ENCODE measurements at regions not wholly inside any gene's neighbourhood (a gene's known extent, or its start where the extent isn't known, plus 50 kb on each side); places are given as distances from the start of the nearest gene placed in this dataset.

- Histone ChIP-seq H3K4me3 (no peak overlapping the region), H3K36me3 (no peaks in the 10 kb centered on the region), H3K4me1 (peaks cover 0 to 3% (median 0%) of the 10 kb centered on the region in 4 donors), H3K27me3 (no peaks in the 10 kb centered on the region), H3K27ac (no peak overlapping the region), H3K9me3 (no peaks in the 10 kb centered on the region)
- no peak for DNase-seq (ENCODE audit: low spot score in 2 of 2)
- WGBS, 2 donors: 50 to 75% methylated on average over 1 of the region's 1 CpG
- no peak for TF ChIP-seq CTCF (IDR thresholded peaks at IDR 0.05)
- no peak for TF ChIP-seq POLR2A (IDR thresholded peaks at IDR 0.05)
- TF ChIP-seq EP300 (IDR thresholded peaks at IDR 0.05): no peak
These were observed 150.4 kb upstream of the HMGN3 start for GRCh38 chr6:79384845-79385244.

GRCh38 chr6:79378957-79379356 lies 144.5 kb upstream of the HMGN3 start:
- Histone ChIP-seq H3K36me3 (no peaks in the 10 kb centered on the region), H3K27me3 (no peaks in the 10 kb centered on the region), H3K4me1 (peaks cover 0 to 11% (median 0%) of the 10 kb centered on the region in 4 donors), H3K27ac (no peak overlapping the region), H3K4me3 (no peak overlapping the region), H3K9me3 (no peaks in the 10 kb centered on the region)
- TF ChIP-seq EP300 (IDR thresholded peaks at IDR 0.05) (no peak), CTCF (IDR thresholded peaks at IDR 0.05) (no peak), POLR2A (IDR thresholded peaks at IDR 0.05) (no peak)
- no peak for DNase-seq (ENCODE audit: low spot score in 2 of 2)
- WGBS, 2 donors: 95 to 97% methylated on average over 5 of the region's 5 CpGs

- DNase-seq (ENCODE audit: low spot score in 2 of 2): no peak
- Histone ChIP-seq H3K27ac (no peak overlapping the region), H3K27me3 (no peaks in the 10 kb centered on the region)
These were observed 143.4 kb upstream of the HMGN3 start for GRCh38 chr6:79377888-79378348.

GRCh38 chr6:79377047-79377446 lies 142.6 kb upstream of the HMGN3 start:
- no peaks in the 10 kb centered on the region for H3K36me3 ChIP-seq
- no peak overlapping the region for H3K4me3 ChIP-seq
- no peak overlapping the region for H3K27ac ChIP-seq
- TF ChIP-seq EP300 (IDR thresholded peaks at IDR 0.05) (no peak), CTCF (IDR thresholded peaks at IDR 0.05) (no peak), POLR2A (IDR thresholded peaks at IDR 0.05) (no peak)
- H3K27me3 ChIP-seq: no peaks in the 10 kb centered on the region
- no peaks in the 10 kb centered on the region for H3K9me3 ChIP-seq
- peaks cover 0 to 11% (median 0%) of the 10 kb centered on the region in 4 donors for H3K4me1 ChIP-seq
- no peak for DNase-seq (ENCODE audit: low spot score in 2 of 2)
- WGBS, 2 donors: 27 to 34% methylated on average over 1 of the region's 1 CpG

More at GRCh38 chr6:79377888-79378348, 143.4 kb upstream of the HMGN3 start:
- Histone ChIP-seq H3K4me3 (no peak overlapping the region), H3K36me3 (no peaks in the 10 kb centered on the region), H3K9me3 (no peaks in the 10 kb centered on the region), H3K4me1 (peaks cover 0 to 11% (median 0%) of the 10 kb centered on the region in 4 donors)
- 13 to 40% methylated on average over 1 of the region's 1 CpG for WGBS, 2 donors
- TF ChIP-seq CTCF (IDR thresholded peaks at IDR 0.05): no peak
- TF ChIP-seq POLR2A (IDR thresholded peaks at IDR 0.05): no peak
- no peak for TF ChIP-seq EP300 (IDR thresholded peaks at IDR 0.05)

GRCh38 chr6:79375635-79376337 lies 141.3 kb upstream of the HMGN3 start:
- Histone ChIP-seq H3K9me3 (no peaks in the 10 kb centered on the region), H3K27me3 (no peaks in the 10 kb centered on the region), H3K4me1 (peaks cover 0 to 11% (median 0%) of the 10 kb centered on the region in 4 donors), H3K36me3 (no peaks in the 10 kb centered on the region), H3K27ac (no peak overlapping the region), H3K4me3 (no peak overlapping the region)
- WGBS, 2 donors: 65 to 67% methylated on average over 3 of the region's 3 CpGs
- TF ChIP-seq POLR2A (IDR thresholded peaks at IDR 0.05): no peak
- no peak for TF ChIP-seq EP300 (IDR thresholded peaks at IDR 0.05)
- no peak for TF ChIP-seq CTCF (IDR thresholded peaks at IDR 0.05)
- no peak for DNase-seq (ENCODE audit: low spot score in 2 of 2)
